Fibroblast of lung (primary cell): ENCODE measurements at regions not wholly inside any gene's neighbourhood (a gene's known extent, or its start where the extent isn't known, plus 50 kb on each side); places are given as distances from the start of the nearest gene placed in this dataset.

ENCODE experiments used
- DNase-seq, 2 donors: peaks; one replicate each; pipeline versions ENCODE4 v3.0.0 to v3.0.0-alpha.2; 2010; ENCODE audit warnings: low read depth in 2 of 2
- H2AFZ ChIP-seq: 2 replicates; pipeline ENCODE4 v1.5.1; 2012; ENCODE audit warnings: low read length, control low read depth, inconsistent platforms
- H3K27ac ChIP-seq: 2 replicates; pipeline ENCODE4 v1.5.1; 2011; ENCODE audit warnings: low read length, control low read depth; ENCODE audit not compliant: insufficient read depth
- H3K27me3 ChIP-seq: 2 replicates; pipeline ENCODE4 v1.5.1; 2011; ENCODE audit warnings: mild to moderate bottlenecking, low read length; ENCODE audit not compliant: control insufficient read depth, insufficient read depth
- H3K36me3 ChIP-seq: 2 replicates; pipeline ENCODE4 v1.5.1; 2011; ENCODE audit warnings: low read length; ENCODE audit not compliant: control insufficient read depth, insufficient read depth
- H3K4me1 ChIP-seq: 2 replicates; pipeline ENCODE4 v1.5.1; 2011; ENCODE audit warnings: low read length; ENCODE audit not compliant: control insufficient read depth, insufficient read depth; ENCODE audit errors: extremely low read depth
- H3K4me2 ChIP-seq: 2 replicates; pipeline ENCODE4 v1.5.1; 2011; ENCODE audit warnings: low read length, control low read depth; ENCODE audit not compliant: insufficient read depth; ENCODE audit errors: extremely low read depth
- H3K4me3 ChIP-seq, 4 experiments: fragments of 200-600 bp in 1 of 4; sonication (generic) in 1 of 4; replicated peaks in 1 of 4; 2 replicates each; pipeline ENCODE4 v1.5.1; 2011 to 2016; ENCODE audit warnings: low read length in 4 of 4, low read depth in 3 of 4, mild to moderate bottlenecking in 3 of 4, control low read depth in 2 of 4, inconsistent platforms in 1 of 4, mixed read lengths in 1 of 4; ENCODE audit not compliant: insufficient read depth in 1 of 4; ENCODE audit errors: control extremely low read depth in 1 of 4
- H3K79me2 ChIP-seq: 2 replicates; pipeline ENCODE4 v1.5.1; 2012; ENCODE audit warnings: mild to moderate bottlenecking, low read length, inconsistent platforms; ENCODE audit not compliant: control insufficient read depth, insufficient read depth
- H3K9ac ChIP-seq: 2 replicates; pipeline ENCODE4 v1.5.1; 2011; ENCODE audit warnings: mild to moderate bottlenecking, low read length, control low read depth; ENCODE audit not compliant: insufficient read depth
- H3K9me3 ChIP-seq: 2 replicates; pipeline ENCODE4 v1.5.1; 2012; ENCODE audit warnings: low read depth, low read length; ENCODE audit not compliant: control insufficient read depth, insufficient read depth
- H4K20me1 ChIP-seq: 2 replicates; pipeline ENCODE4 v1.5.1; 2011; ENCODE audit warnings: low read length; ENCODE audit not compliant: control insufficient read depth, insufficient read depth; ENCODE audit errors: extremely low read depth
- EZH2 ChIP-seq: IDR thresholded peaks from 2 replicates; pipeline ENCODE4 v1.5.1; 2012; ENCODE audit warnings: low read length, control low read depth, mild to moderate bottlenecking; ENCODE audit errors: missing control alignments
- TF ChIP-seq, protein P1 (sequence below), 2 donors: IDR thresholded peaks in 1 of 2; conservative IDR thresholded peaks in 1 of 2; 1 replicate in 1 of 2; 2 replicates in 1 of 2; pipeline ENCODE4 v1.5.1; 2011 to 2012; ENCODE audit warnings: low read length in 2 of 2, control low read depth in 1 of 2, inconsistent platforms in 1 of 2, low read depth in 1 of 2, mild to moderate bottlenecking in 1 of 2

DNA sequence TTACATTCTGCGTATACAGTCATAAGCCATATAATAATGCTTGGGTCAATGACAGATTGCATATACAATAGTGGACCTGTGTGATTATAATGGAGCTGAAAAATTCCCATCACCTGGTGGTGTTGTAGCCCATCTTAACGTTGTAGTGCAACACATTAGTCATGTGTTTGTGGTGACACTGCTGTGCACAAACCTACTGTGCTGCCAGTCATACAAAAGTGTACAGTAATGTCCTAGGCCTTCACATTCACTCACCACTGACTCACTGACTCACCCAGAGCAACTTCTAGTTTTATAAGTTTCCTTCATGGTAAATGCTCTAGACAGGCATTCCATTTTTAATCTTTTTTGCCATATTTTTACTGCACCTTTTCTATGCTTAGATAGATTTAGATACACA lies 194.8 kb upstream of the SEL1L start:
- no peaks in the 10 kb centered on the region for H3K4me1 ChIP-seq
- H3K79me2 ChIP-seq = no peaks in the 10 kb centered on the region
- TF ChIP-seq, protein P1, sequence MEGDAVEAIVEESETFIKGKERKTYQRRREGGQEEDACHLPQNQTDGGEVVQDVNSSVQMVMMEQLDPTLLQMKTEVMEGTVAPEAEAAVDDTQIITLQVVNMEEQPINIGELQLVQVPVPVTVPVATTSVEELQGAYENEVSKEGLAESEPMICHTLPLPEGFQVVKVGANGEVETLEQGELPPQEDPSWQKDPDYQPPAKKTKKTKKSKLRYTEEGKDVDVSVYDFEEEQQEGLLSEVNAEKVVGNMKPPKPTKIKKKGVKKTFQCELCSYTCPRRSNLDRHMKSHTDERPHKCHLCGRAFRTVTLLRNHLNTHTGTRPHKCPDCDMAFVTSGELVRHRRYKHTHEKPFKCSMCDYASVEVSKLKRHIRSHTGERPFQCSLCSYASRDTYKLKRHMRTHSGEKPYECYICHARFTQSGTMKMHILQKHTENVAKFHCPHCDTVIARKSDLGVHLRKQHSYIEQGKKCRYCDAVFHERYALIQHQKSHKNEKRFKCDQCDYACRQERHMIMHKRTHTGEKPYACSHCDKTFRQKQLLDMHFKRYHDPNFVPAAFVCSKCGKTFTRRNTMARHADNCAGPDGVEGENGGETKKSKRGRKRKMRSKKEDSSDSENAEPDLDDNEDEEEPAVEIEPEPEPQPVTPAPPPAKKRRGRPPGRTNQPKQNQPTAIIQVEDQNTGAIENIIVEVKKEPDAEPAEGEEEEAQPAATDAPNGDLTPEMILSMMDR (conservative IDR thresholded peaks at IDR 0.05 in 1 of 2, IDR thresholded peaks at IDR 0.05 in 1 of 2; ENCODE audit: low read depth in 1 of 2, low read length in 2 of 2) = no peak
- no peak for TF ChIP-seq EZH2
- H3K9ac ChIP-seq = no peak overlapping the region
- no peaks in the 10 kb centered on the region for H4K20me1 ChIP-seq
- H3K9me3 ChIP-seq = no peaks in the 10 kb centered on the region
- H3K36me3 ChIP-seq = no peaks in the 10 kb centered on the region
- no peak overlapping the region for H2AFZ ChIP-seq
- H3K4me3 ChIP-seq = no peak overlapping the region
- H3K4me2 ChIP-seq = no peak overlapping the region
- H3K27me3 ChIP-seq = no peaks in the 10 kb centered on the region
- no peak for DNase-seq
- no peak overlapping the region for H3K27ac ChIP-seq

DNA sequence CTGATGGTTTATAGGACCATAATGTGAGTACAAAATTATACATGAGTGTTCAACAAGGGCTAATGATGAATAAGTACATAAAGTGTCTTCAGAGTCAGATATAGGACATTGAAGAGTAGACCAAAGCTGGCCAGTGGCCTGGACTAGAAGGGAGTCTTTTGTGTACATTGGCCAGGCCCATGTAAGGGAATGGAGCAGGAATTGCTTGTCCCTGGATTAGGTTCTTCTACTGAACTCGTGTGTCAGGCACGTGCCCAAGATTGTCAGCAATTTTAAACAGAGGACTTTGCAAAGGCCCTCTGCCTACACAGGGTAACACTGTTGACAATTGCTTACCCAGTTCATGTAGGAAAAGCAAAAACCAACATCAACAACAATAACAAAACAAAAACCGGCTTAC lies 196.0 kb upstream of the SEL1L start:
- no peak for TF ChIP-seq EZH2
- TF ChIP-seq, protein P1 (conservative IDR thresholded peaks at IDR 0.05 in 1 of 2, IDR thresholded peaks at IDR 0.05 in 1 of 2; ENCODE audit: low read depth in 1 of 2, low read length in 2 of 2) = no peak
- Histone ChIP-seq H3K79me2 (no peaks in the 10 kb centered on the region), H2AFZ (no peak overlapping the region)

DNA sequence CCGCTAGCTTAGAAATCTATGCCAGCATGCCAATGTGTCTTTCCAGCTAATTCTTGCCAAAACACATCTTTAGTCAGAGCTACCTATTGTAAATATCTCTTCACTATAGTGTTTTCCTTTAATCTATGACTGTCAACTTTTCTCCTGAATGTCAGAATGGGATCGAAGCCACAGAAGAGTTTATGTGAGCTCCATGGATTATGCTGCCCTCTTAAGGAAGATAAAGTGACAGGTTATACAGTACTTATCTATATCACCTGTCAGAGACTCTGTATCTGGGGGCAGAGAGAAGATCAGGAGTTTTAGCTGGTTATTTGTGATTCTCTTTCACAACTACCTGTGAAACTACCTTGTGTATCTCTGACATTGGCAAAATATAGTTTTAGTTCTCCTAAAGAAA lies 204.3 kb upstream of the SEL1L start:
- Histone ChIP-seq H3K4me2 (no peak overlapping the region), H2AFZ (no peak overlapping the region), H3K9ac (no peak overlapping the region), H4K20me1 (no peaks in the 10 kb centered on the region), H3K27ac (no peak overlapping the region), H3K27me3 (no peaks in the 10 kb centered on the region), H3K9me3 (no peaks in the 10 kb centered on the region), H3K79me2 (no peaks in the 10 kb centered on the region), H3K4me3 (no peak overlapping the region), H3K36me3 (no peaks in the 10 kb centered on the region), H3K4me1 (no peaks in the 10 kb centered on the region)
- DNase-seq = no peak
- TF ChIP-seq, protein P1 (conservative IDR thresholded peaks at IDR 0.05 in 1 of 2, IDR thresholded peaks at IDR 0.05 in 1 of 2; ENCODE audit: low read depth in 1 of 2, low read length in 2 of 2) = no peak
- TF ChIP-seq EZH2 = no peak

More for the DNA sequence above, 196.0 kb upstream of the SEL1L start:
- Histone ChIP-seq H3K4me2 (no peak overlapping the region), H3K4me1 (no peaks in the 10 kb centered on the region), H3K4me3 (no peak overlapping the region), H3K27ac (no peak overlapping the region), H3K9ac (no peak overlapping the region), H4K20me1 (no peaks in the 10 kb centered on the region), H3K9me3 (no peaks in the 10 kb centered on the region), H3K27me3 (no peaks in the 10 kb centered on the region), H3K36me3 (no peaks in the 10 kb centered on the region)
- no peak for DNase-seq
